AG09319 (cell line): ENCODE measurements at regions not wholly inside any gene's neighbourhood (a gene's known extent, or its start where the extent isn't known, plus 50 kb on each side); places are given as distances from the start of the nearest gene placed in this dataset.

Source experiments
- DNase-seq: peaks from one replicate; pipeline ENCODE4 v3.0.0-alpha.2; 2010; ENCODE audit warnings: low read depth; ENCODE audit errors: extremely low read depth
- CTCF ChIP-seq: IDR thresholded peaks from 2 replicates; pipeline ENCODE4 v1.5.1; 2011; ENCODE audit warnings: low read depth, mild to moderate bottlenecking, inconsistent platforms, low read length, moderate library complexity

GRCh38 chr5:28766565-28767158, 1728.3 kb upstream of the CDH9 start:
- no peak for TF ChIP-seq CTCF
- no peak for DNase-seq

GRCh38 chr5:28751396-28751795, 1713.0 kb upstream of the CDH9 start:
- TF ChIP-seq CTCF: no peak
- DNase-seq: no peak

- no peak for TF ChIP-seq CTCF
- no peak for DNase-seq
These were observed 1711.9 kb upstream of the CDH9 start for GRCh38 chr5:28750251-28750650.

GRCh38 chr5:28748446-28748845, 1710.1 kb upstream of the CDH9 start:
- no peak for TF ChIP-seq CTCF
- no peak for DNase-seq

- DNase-seq: no peak
- TF ChIP-seq CTCF: no peak
These were observed 1705.3 kb upstream of the CDH9 start for GRCh38 chr5:28743716-28744110.

GRCh38 chr5:28743025-28743715, 1704.8 kb upstream of the CDH9 start:
- DNase-seq: no peak
- no peak for TF ChIP-seq CTCF

- no peak for TF ChIP-seq CTCF
- no peak for DNase-seq
These were observed 1699.3 kb upstream of the CDH9 start for GRCh38 chr5:28737682-28738081.
